ENCODE measurements at regions not wholly inside any gene's neighbourhood (a gene's known extent, or its start where the extent isn't known, plus 50 kb on each side); places are given as distances from the start of the nearest gene placed in this dataset.
"Not testable (repeated sequence)": the region's sequence is repeated elsewhere in the genome, so short reads cannot be mapped to it uniquely, and the experiment has no call there.

DNA sequence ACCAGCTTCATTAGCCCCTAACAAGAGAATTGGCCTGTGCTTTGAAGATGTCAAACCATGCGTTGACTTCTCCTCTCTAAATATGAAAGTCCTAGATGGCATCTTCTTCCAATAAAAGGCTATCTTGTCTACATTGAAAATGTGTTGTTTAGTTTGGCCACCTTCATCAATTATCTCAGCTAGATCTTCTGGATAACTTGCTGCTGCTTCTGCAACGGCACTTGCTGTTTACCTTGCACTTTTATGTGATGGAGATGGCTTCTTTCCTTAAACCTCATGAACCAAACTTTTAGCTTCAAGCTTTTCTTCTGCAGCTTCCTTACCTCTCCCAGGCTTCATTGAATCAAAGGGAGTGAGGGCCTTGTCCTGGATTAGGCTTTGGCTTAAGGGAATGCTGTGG, 58.6 kb upstream of the CSNK1E start:
- H3K4me1 ChIP-seq; in situ Hi-C loops (cut with MboI; ENCODE audit: low sequenced_read_pairs in 4 of 4); H3K27ac ChIP-seq; intact Hi-C loops (cut with DNase I; ENCODE audit: low total_unique reads); H3K27me3 ChIP-seq; H3K36me3 ChIP-seq; ATAC-seq; H3K4me3 ChIP-seq; DNase-seq; H3K9me3 ChIP-seq: not testable (repeated sequence)

DNA sequence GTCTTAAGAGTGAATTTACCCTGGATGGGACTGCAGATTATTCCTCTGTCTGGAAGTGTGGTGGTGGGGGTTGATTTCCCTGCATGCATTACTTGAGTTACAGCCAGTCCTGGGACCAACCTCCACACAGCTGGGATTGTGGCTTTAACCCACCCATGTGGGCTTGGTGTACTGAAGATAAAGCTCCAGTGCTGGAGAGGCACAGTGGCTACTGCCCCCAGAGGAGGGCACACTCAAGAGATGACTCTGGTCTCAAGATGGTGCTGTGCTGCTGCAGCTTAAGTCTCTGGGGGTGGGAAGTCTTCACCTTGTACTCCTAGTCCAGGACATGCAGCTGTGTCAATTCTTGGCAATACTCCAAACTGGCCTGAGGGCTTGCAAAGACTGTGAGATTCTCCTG, 57.8 kb upstream of the CSNK1E start:
- H3K4me1 ChIP-seq; ATAC-seq; DNase-seq; H3K36me3 ChIP-seq; H3K27me3 ChIP-seq; H3K9me3 ChIP-seq; H3K27ac ChIP-seq; H3K4me3 ChIP-seq; in situ Hi-C loops (cut with MboI; ENCODE audit: low sequenced_read_pairs in 4 of 4); intact Hi-C loops (cut with DNase I; ENCODE audit: low total_unique reads): not testable (repeated sequence)

DNA sequence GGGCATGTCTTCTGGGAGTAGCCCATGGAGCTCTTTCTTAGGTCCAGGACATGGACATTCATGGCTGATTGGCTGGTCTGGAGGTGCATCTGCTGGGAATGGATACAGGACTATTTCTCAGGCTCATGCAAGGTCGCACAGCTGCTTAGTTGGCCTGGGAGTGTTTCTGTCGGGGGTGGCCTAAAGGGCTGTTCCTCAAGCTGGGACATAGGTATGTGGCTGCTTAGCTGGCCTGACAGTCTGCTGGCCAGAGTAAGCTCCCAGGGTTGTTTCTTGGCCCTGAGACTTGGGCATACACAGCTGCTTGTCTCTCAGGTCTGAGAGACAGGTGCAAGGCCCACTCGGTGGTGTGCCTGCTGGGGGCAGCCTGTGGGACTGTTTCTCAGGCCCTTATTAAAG, 57.2 kb upstream of the CSNK1E start:
- DNase-seq; H3K4me1 ChIP-seq; H3K27me3 ChIP-seq; H3K4me3 ChIP-seq; ATAC-seq; intact Hi-C loops (cut with DNase I; ENCODE audit: low total_unique reads); H3K9me3 ChIP-seq; H3K36me3 ChIP-seq: not testable (repeated sequence)
- in situ Hi-C loops (cut with MboI; ENCODE audit: low sequenced_read_pairs in 4 of 4) = loop anchor here in 2 of 4 donors (25.0 kb wide), 2 partner anchors 112 to 262 kb away; partner anchors contain the start of genes BAIAP2L2 (in 2 of the 2) and TMEM184B (in 1 of the 2)
- peak overlapping the region in 2 of 4 donors; percentile 50 to 52 for H3K27ac ChIP-seq

GRCh38 chr22:38373783-38374432, 56.7 kb upstream of the CSNK1E start:
- intact Hi-C loops (cut with DNase I; ENCODE audit: low total_unique reads); H3K27me3 ChIP-seq; DNase-seq; H3K4me3 ChIP-seq; H3K4me1 ChIP-seq; H3K36me3 ChIP-seq; H3K9me3 ChIP-seq: not testable (repeated sequence)
- peak overlapping the region in 2 of 4 donors; percentile 52 for H3K27ac ChIP-seq
- in situ Hi-C loops (cut with MboI; ENCODE audit: low sequenced_read_pairs in 4 of 4) = loop anchor here in 2 of 4 donors (25.0 kb wide), 2 partner anchors 112 to 262 kb away; partner anchors contain the start of genes BAIAP2L2 (in 2 of the 2) and TMEM184B (in 1 of the 2)
- ATAC-seq = peak in 1 of 2 donors; percentile 35

- H3K36me3 ChIP-seq; H3K4me3 ChIP-seq; H3K4me1 ChIP-seq; H3K27ac ChIP-seq; intact Hi-C loops (cut with DNase I; ENCODE audit: low total_unique reads); DNase-seq; H3K9me3 ChIP-seq; ATAC-seq; H3K27me3 ChIP-seq: not testable (repeated sequence)
- in situ Hi-C loops (cut with MboI; ENCODE audit: low sequenced_read_pairs in 4 of 4) = loop anchor here in 2 of 4 donors (25.0 kb wide), 2 partner anchors 110 to 260 kb away; partner anchors contain the start of genes BAIAP2L2 (in 2 of the 2) and TMEM184B (in 1 of the 2)
Observed at GRCh38 chr22:38372665-38373064, 55.4 kb upstream of the CSNK1E start.

DNA sequence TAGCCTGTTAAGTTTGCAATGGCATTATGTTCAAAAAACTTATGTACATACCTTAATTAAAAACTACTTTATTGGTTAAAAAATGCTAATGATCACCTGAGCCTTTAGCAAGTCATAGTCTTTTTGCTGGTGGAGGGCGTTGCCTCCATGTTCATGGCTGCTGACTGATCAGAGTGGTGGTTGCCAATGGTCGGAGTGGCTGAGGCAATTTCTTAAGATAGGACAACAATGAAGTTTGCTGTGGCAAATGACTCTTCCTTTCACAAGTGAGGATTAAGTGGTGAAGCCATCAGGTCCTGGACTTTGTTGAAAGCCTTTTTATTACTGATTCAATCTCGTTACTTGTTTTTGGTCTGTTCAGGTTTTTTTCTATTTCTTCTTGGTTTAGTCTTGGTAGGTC, 53.3 kb upstream of the CSNK1E start:
- peak in 1 of 2 donors; percentile 96 for ATAC-seq
- H3K36me3 ChIP-seq; H3K9me3 ChIP-seq; H3K4me1 ChIP-seq; H3K4me3 ChIP-seq; intact Hi-C loops (cut with DNase I; ENCODE audit: low total_unique reads); H3K27me3 ChIP-seq: not testable (repeated sequence)
- H3K27ac ChIP-seq = peak overlapping the region in 2 of 4 donors; percentile 44 to 51
- peak in 1 of 2 donors; percentile 66 for DNase-seq
- in situ Hi-C loops (cut with MboI; ENCODE audit: low sequenced_read_pairs in 4 of 4) = loop anchor here in 2 of 4 donors (25.0 kb wide), 2 partner anchors 108 to 258 kb away; partner anchors contain the start of genes BAIAP2L2 (in 2 of the 2) and TMEM184B (in 1 of the 2)

GRCh38 chr22:38369132-38369531, 51.9 kb upstream of the CSNK1E start:
- ATAC-seq; H3K4me1 ChIP-seq; H3K4me3 ChIP-seq; H3K9me3 ChIP-seq; DNase-seq; H3K27me3 ChIP-seq; H3K36me3 ChIP-seq; intact Hi-C loops (cut with DNase I; ENCODE audit: low total_unique reads); H3K27ac ChIP-seq: not testable (repeated sequence)
- in situ Hi-C loops (cut with MboI; ENCODE audit: low sequenced_read_pairs in 4 of 4) = loop anchor here in 2 of 4 donors (25.0 kb wide), 2 partner anchors 107 to 257 kb away; partner anchors contain the start of genes BAIAP2L2 (in 2 of the 2) and TMEM184B (in 1 of the 2)
